Fibroblast of skin of left biceps (primary cell): ENCODE measurements at regions not wholly inside any gene's neighbourhood (a gene's known extent, or its start where the extent isn't known, plus 50 kb on each side); places are given as distances from the start of the nearest gene placed in this dataset.
"Not testable (repeated sequence)": the region's sequence is repeated elsewhere in the genome, so short reads cannot be mapped to it uniquely, and the experiment has no call there.

Experiments used
- DNase-seq, 2 experiments: peaks; one replicate each; pipeline ENCODE4 v3.0.0-alpha.2; 2013; ENCODE audit warnings: low read depth in 2 of 2

GRCh38 chr3:72627271-72627670 lies 221.0 kb downstream of the SHQ1 start:
- DNase-seq, result no peak

GRCh38 chr3:72625602-72626337 lies 222.5 kb downstream of the SHQ1 start:
- DNase-seq, result no peak

- DNase-seq, result no peak
Measured at GRCh38 chr3:72624656-72625055, 223.6 kb downstream of the SHQ1 start.

- no peak for DNase-seq
Measured at GRCh38 chr3:72618739-72619138, 229.5 kb downstream of the SHQ1 start.

GRCh38 chr3:72617424-72618024 lies 230.7 kb downstream of the SHQ1 start:
- no peak for DNase-seq

- no peak for DNase-seq
Measured at GRCh38 chr3:72615776-72616175, 232.5 kb downstream of the SHQ1 start.

GRCh38 chr3:72615182-72615581 lies 233.1 kb downstream of the SHQ1 start:
- DNase-seq, result no peak

- DNase-seq, result no peak
Measured at GRCh38 chr3:72614394-72615074, 233.7 kb downstream of the SHQ1 start.

GRCh38 chr3:72613871-72614270 lies 234.4 kb downstream of the SHQ1 start:
- no peak for DNase-seq

GRCh38 chr3:72609114-72609513 lies 239.1 kb downstream of the SHQ1 start:
- not testable (repeated sequence) for DNase-seq

- no peak for DNase-seq
Measured at GRCh38 chr3:72606005-72606800, 242.0 kb downstream of the SHQ1 start.

GRCh38 chr3:72604328-72604727 lies 243.9 kb downstream of the SHQ1 start:
- DNase-seq, result no peak

GRCh38 chr3:72601983-72602750 lies 246.1 kb downstream of the SHQ1 start:
- no peak for DNase-seq

GRCh38 chr3:72601060-72601459 lies 247.2 kb downstream of the SHQ1 start:
- DNase-seq, result no peak

GRCh38 chr3:72597756-72598195 lies 250.5 kb downstream of the SHQ1 start:
- no peak for DNase-seq

GRCh38 chr3:72597043-72597442 lies 251.2 kb downstream of the SHQ1 start:
- no peak for DNase-seq

GRCh38 chr3:72595927-72596610 lies 252.2 kb downstream of the SHQ1 start:
- DNase-seq, result no peak

- DNase-seq, result no peak
Measured at GRCh38 chr3:72595376-72595775, 252.9 kb downstream of the SHQ1 start.

- no peak for DNase-seq
Measured at GRCh38 chr3:72594615-72595215, 253.5 kb downstream of the SHQ1 start.

GRCh38 chr3:72593881-72594397 lies 254.3 kb downstream of the SHQ1 start:
- DNase-seq, result peak in 1 of 2 experiments; percentile 11
